ENCODE measurements at regions not wholly inside any gene's neighbourhood (a gene's known extent, or its start where the extent isn't known, plus 50 kb on each side); places are given as distances from the start of the nearest gene placed in this dataset.

DNA sequence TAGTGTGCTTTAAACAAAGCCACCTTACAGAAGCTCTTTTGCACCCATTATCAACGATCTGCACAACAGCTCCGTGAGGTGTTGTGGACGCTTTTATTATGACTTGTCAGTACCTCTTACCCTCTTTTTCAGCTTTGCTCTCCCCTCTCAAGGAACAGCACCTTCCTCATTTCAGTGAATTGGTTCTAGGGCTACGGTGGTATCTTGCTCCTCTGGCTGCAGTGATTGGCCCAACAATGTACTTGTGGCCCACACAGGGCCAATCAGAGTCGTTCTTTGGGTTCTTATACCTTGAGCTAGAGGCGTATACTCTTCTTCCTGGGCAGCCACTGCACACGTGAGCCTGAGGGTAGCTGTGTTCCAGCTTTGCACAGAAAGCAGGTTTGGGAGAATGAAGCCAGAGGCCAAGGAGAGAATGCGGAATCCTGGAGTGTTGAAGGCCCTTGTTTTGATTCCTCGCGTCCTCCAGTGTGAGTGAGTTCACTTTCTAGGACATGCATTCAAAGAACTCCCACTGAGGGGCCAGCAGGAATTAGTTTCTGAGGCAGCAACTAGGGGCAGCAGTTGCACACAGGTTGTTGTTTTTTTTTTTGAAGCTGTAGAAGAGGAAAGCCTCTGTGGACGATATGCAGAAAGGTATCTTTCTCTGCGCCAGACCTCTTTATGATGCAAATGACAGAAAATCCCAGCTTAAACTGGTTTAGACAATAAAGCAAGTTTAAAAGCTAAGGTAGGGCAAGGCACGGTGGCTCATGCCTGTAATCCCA is 49.8 kb upstream of the PDZD8 start:
- no peaks in the 10 kb centered on the region for H3K9me3 Mint-ChIP-seq (ENCODE audit: low read depth, unreplicated experiment)
- intact Hi-C loops (cut with micrococcal nuclease; ENCODE audit: unreplicated experiment), result no loop called here
- H3K4me3 Mint-ChIP-seq (ENCODE audit: low read depth, unreplicated experiment), result no peak overlapping the region
- CTCF ChIA-PET, result interaction anchor here (0.6 to 0.7 kb wide), 2 partner anchors 18 to 30 kb away, joined by 3 read pairs; no protein-coding TSS in a partner anchor
- DNase-seq, result no peak
- H3K27ac Mint-ChIP-seq (ENCODE audit: unreplicated experiment), result no peak overlapping the region
- no TSS peak for BruUV-seq (replicated peaks)
- no peaks in the 10 kb centered on the region for H3K4me1 Mint-ChIP-seq (ENCODE audit: low read depth, unreplicated experiment)
- no peaks in the 10 kb centered on the region for H3K27me3 Mint-ChIP-seq (ENCODE audit: unreplicated experiment)
- no peaks in the 10 kb centered on the region for H3K36me3 Mint-ChIP-seq (ENCODE audit: insufficient read depth, unreplicated experiment)
- TF ChIP-seq, protein P1, sequence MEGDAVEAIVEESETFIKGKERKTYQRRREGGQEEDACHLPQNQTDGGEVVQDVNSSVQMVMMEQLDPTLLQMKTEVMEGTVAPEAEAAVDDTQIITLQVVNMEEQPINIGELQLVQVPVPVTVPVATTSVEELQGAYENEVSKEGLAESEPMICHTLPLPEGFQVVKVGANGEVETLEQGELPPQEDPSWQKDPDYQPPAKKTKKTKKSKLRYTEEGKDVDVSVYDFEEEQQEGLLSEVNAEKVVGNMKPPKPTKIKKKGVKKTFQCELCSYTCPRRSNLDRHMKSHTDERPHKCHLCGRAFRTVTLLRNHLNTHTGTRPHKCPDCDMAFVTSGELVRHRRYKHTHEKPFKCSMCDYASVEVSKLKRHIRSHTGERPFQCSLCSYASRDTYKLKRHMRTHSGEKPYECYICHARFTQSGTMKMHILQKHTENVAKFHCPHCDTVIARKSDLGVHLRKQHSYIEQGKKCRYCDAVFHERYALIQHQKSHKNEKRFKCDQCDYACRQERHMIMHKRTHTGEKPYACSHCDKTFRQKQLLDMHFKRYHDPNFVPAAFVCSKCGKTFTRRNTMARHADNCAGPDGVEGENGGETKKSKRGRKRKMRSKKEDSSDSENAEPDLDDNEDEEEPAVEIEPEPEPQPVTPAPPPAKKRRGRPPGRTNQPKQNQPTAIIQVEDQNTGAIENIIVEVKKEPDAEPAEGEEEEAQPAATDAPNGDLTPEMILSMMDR (IDR thresholded peaks at IDR 0.05; ENCODE audit: unreplicated experiment), result no peak

Data from Calu3 (cell line).